CD4-positive, alpha-beta T cell treated with Interleukin-10 for 1 hour (primary cell): ENCODE measurements at regions not wholly inside any gene's neighbourhood (a gene's known extent, or its start where the extent isn't known, plus 50 kb on each side); places are given as distances from the start of the nearest gene placed in this dataset.

ENCODE experiments used
- DNase-seq: peaks from one replicate; pipeline ENCODE4 v3.0.0-alpha.2; 2020

DNA sequence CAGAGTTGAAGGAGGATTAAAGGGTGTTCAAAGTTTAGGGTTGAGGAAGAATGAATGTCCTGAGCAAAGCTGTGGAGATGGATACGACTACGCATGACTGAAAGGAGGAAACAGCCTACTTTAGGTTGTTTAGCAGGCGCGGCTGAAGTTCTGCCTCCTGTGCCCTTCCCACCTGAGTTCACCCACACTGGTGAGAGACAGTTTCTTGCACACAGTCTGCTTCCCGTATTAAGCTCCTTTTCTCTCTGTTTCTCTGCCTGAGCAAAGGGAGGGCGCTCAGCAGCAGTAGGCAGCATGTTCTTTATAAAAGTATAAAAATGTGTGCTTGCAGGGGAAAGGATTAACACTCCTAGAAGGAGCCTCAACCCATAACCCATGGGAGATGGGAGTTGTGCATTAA is 224.0 kb upstream of the SMARCA2 start:
- no peak for DNase-seq

- no peak for DNase-seq
Observed at GRCh38 chr9:1794547-1795270, 220.4 kb upstream of the SMARCA2 start.

- DNase-seq, result no peak
Observed at GRCh38 chr9:1804128-1804865, 210.8 kb upstream of the SMARCA2 start.

DNA sequence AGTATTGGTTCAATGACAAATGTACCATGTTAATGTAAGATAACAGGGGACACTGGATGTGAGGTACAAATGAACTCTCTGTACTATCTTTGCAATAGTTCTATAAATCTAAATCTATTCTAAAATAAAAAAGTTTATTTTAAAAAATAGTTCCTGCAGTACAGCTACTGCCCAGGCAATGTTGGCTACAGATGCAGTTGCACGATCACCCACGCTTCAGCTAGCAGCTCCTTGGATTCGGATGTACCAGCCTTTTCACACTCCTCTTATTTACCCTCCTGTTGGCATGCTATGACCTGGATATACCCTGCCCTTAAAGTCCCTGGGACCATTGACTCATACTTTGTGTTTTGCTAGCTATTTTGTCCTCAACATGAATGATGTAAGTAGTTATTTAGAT is 185.4 kb upstream of the SMARCA2 start:
- no peak for DNase-seq

- no peak for DNase-seq
Observed at GRCh38 chr9:1832960-1833359, 182.2 kb upstream of the SMARCA2 start.

- DNase-seq, result no peak
Observed at GRCh38 chr9:1837453-1838084, 177.6 kb upstream of the SMARCA2 start.

DNA sequence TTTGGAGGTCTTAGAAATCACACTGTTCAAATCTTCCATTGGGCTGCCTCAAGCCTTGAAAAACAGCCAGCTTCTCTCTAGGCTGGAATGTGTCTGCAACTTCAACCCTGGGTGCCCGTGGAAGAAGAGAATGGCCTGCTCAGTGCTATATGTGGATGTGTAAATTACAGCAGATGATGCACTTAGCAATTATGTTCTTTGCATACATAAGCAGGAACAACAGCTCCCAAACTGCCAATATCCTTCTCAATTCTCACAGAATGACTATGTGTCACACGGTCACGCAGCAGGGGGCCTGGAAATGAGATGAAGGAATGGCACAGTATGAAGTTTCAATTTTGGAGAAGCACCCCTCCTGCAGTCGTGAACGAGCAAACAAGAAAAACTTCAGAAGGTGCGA is 175.2 kb upstream of the SMARCA2 start:
- DNase-seq, result no peak

DNA sequence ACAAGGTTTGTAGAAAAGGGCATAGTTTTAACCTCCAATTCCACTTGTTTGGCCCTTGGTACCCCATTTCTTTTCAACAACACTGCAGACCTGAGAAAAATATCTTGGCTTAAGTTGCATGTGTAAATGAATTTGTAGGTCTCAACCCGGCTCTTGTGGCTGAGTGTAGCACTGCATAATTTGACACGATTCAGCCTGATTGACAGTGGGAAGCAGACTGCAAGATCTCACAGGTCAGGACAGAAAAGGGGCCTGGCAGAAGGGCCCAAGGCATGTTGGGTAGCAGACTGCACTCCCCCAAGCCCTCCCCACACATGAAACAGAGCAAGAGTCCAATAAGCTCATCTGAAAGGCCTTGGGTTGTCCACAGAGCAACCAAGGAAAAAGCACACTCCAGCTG is 169.7 kb upstream of the SMARCA2 start:
- DNase-seq, result no peak

DNA sequence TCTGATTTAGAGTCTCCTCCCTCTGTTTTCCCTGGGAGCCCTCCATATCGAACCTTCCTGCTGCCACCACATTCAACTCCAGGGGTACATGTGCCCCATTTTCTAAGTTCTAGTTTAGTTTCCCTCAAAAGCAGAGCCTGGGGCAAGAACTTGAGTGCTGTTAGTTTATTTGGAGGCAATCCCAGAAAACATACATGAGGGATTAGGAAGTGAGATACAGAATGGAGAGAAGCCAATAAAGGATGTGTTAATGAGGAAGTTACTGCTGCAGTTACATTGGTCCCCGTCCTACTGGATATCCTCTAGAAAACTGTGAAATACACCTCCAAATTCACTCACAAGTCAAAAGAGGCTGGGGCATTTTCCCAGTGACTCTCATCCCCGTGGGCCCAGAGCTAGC is 159.4 kb upstream of the SMARCA2 start:
- no peak for DNase-seq

GRCh38 chr9:1857808-1858207 is 157.3 kb upstream of the SMARCA2 start:
- no peak for DNase-seq

- peak; percentile 41 for DNase-seq
Observed at GRCh38 chr9:1869843-1870242, 145.3 kb upstream of the SMARCA2 start.

DNA sequence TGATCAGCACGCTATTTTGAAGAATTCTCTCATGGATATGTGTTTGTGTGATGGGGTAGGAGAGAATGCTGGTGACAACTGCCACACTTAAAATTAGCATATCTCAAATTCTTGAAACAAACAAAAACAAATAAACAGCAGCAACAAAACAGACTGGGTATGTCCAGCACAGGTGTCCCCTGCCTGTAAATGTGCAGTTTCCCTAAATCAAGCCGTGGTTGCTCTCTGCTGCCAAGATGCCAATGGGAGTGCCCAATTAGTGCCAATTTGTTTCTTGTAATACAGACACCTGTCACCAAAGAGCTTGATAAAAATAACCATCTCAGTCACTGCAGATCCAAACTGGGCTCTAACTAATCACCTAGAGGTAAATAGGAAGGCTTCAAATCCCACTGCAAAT is 144.2 kb upstream of the SMARCA2 start:
- DNase-seq, result no peak

DNA sequence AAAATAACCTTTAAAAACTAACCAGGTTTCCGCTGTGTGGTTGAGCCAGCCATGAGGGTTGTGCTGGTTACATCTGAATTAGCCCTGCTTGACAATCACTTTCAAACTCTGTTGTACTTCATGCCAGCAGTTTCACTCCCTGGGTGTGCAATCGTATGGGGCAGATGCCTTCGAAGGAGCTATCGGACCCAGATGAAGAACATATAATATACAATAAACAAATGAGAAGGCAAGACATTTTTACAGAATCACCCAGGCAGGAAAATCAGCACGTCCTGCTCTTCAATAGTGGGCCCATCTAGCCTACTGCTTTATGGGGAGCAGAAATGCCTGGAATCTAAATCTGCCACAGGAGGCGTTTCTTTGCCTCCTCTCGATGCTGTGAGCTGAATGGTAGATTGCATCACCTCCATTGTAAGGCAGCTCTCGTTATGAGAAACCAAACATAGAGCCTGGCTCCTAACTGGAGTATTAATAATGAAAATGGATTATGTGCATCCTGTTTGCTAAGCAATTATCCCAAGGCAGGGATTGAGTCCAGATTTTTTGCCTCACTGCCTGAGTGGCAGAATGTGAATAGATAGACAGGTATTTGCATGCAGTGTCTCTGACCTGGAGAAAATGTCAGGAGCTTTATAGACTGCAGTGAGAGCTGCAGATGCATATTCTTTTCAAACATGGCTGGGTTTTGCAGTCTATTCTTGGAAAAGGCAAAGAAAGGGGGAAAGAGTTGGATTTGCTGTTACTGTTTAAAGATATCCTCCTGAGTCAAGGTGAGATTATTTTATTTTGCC is 143.3 kb upstream of the SMARCA2 start:
- DNase-seq, result peak; percentile 4

GRCh38 chr9:1875251-1875851 is 139.8 kb upstream of the SMARCA2 start:
- no peak for DNase-seq

GRCh38 chr9:1875921-1876448 is 139.2 kb upstream of the SMARCA2 start:
- no peak for DNase-seq

GRCh38 chr9:1876891-1877496 is 138.2 kb upstream of the SMARCA2 start:
- no peak for DNase-seq

GRCh38 chr9:1877951-1878350 is 137.2 kb upstream of the SMARCA2 start:
- DNase-seq, result no peak

DNA sequence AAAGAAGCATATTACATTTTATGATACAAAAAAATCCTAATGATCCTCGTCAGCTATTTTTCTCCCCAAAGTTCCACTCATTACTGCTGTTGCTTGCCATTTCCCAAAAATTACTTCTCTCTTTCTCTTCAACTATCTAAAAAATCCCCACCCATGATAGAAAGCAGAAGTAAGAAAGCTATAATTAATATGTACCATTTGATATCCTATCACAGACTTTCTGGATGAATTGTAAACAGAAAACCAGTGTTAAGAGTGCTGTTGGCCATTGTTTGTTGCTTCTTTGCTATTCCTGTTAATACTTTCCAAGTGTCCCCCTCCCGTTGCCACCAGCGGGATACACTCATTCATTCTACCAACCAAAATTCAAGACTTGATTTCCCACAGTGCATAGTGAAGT is 136.3 kb upstream of the SMARCA2 start:
- no peak for DNase-seq

- DNase-seq, result no peak
Observed at GRCh38 chr9:1879501-1879900, 135.6 kb upstream of the SMARCA2 start.

DNA sequence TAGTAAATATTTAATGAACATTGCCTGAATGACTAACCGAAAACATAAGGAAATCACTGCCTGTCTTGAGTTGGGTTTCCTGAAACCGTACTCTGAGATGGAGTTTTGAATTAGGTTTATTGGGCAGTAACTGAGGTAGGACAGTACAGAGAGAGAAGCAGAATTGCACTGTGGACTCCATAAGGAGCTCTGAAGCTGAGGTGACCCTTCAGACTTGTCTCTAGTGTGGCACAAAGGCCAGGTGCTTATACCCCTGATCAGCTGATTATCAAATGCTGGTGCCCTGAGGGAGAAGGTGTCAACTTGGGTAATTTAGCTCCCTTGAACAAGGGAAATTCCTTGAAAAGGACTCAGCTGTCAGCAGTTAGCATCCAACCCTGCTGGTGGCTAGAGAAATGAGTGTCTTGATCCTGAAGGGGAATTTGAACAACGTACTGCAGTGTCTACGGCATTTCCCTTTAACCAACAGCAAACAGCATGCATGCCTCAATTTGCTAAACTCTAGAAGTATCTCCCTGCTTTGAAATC is 135.0 kb upstream of the SMARCA2 start:
- DNase-seq, result no peak

GRCh38 chr9:1881708-1882295 is 133.3 kb upstream of the SMARCA2 start:
- DNase-seq, result no peak
